ENCODE measurements at regions not wholly inside any gene's neighbourhood (a gene's known extent, or its start where the extent isn't known, plus 50 kb on each side); places are given as distances from the start of the nearest gene placed in this dataset.
"Not testable (repeated sequence)": the region's sequence is repeated elsewhere in the genome, so short reads cannot be mapped to it uniquely, and the experiment has no call there.

- no peak for DNase-seq
These were observed 221.8 kb downstream of the ANAPC1 start for GRCh38 chr2:111662039-111662770.

DNA sequence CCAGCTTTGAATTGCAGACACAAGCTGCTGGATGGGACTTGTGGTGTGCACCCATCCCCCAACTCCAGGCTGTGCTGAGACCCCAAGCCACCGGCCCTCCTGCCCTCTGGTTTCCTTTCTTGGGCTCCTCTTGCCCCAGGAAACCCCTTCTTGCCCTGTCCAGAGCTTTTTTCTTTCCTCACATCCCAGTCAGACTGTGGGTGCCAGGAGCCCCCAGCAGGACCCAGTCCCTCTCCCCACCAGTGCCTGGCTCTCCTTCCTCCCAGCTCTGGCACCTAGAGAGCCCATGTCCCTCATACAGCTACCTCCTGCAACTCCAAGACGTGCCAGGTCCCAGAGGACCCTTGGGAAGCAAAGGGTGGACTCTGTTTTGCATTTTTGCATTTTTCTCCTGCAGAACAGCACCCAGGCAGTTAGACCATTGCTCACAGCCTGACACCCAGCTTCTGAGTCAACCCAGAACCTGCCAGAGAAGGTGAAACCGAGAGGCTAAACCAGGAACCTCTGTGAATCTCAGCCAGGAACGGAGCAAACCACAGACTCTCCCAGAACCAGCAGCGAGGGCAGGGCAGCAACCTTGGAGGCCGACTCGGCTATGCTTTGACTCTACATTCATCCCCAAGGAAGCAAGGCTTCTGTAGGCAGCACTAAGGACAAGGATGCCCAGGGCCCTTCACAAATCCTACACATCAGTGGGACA lies 221.1 kb downstream of the ANAPC1 start:
- no peak for DNase-seq

DNA sequence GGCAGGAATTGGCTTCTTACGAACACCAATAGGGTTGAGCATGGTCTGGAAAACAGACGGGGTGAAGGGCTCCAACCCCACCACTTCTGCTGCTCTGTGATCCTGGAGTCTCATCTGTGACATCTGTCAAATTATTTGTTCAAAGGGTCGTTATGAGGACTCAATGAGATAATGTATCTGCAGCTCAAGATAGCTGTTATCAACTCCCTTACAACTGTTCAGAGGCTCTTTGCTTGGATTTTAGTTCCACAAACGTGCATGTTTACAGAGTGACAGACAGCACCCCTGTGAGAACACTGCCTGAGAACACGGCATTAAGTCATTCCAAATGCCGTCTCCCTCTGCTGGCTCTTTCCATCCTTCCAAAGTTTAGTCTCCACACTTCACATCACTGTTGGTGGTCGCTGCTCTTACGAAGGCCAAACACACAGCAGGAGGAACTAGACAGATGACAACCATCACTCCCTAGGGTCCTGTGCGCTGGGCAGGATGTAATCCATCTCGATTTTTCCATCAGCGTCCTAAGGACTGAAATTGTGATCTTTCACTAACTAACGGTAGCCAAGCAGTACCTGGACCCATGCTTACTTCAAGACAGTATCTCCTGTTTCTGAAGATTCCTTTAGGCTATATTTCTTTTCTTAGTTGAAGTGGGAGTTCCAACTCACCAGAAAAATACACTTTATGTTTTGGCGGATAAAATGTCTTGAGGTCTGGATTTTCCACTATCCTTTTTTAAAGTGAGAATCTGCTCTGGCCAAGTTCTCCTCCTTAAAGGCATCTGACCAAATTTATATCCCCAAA lies 220.3 kb downstream of the ANAPC1 start:
- DNase-seq = no peak

- DNase-seq = no peak
These were observed 219.6 kb downstream of the ANAPC1 start for GRCh38 chr2:111664275-111664850.

GRCh38 chr2:111665011-111665410 lies 219.0 kb downstream of the ANAPC1 start:
- no peak for DNase-seq

DNA sequence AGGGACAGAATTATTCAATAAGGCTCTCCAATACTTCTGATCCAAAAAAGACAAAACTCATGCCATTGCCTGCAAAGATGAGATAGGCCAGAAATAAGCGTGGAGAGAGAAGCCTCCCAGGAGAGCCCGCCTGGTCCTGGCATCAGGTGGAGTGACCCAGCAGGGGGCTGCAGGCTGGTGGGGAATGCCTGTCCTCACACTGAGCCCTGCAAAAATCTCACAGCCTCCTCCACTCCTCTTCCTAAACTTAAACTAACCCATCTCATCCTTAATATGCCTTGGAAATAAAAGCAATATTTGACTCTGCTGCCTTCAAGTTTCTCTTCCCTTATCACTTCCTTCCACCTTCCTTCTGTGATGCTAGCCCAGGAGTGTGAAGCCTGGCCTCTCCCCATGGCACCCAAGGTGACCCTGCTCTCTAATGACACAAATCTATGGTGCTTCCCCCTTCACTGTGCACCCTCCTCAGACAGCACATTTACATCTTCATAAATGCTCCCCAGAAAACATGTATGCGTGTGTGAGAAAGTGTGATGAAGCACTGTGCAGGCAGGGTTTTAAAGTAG lies 218.4 kb downstream of the ANAPC1 start:
- no peak for DNase-seq

GRCh38 chr2:111666160-111666559 lies 217.8 kb downstream of the ANAPC1 start:
- no peak for DNase-seq

DNA sequence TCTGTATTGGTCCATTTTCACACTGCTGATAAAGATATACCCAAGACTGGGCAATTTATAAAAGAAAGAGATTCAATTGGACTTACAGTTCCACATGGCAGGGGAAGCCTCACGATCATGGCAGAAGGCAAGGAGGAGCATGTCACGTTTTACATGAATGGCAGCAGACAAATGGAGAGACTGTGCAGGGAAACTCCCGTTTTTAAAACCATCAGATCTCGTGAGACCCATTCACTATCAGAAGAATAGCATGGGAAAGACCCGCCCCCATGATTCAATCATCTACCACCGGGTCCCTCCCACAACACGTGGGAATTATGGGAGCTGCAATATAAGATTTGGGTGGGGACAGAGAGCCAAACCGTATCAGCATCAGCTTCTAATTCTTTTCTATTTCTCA lies 217.0 kb downstream of the ANAPC1 start:
- DNase-seq = no peak

- no peak for DNase-seq
These were observed 216.3 kb downstream of the ANAPC1 start for GRCh38 chr2:111667542-111668273.

DNA sequence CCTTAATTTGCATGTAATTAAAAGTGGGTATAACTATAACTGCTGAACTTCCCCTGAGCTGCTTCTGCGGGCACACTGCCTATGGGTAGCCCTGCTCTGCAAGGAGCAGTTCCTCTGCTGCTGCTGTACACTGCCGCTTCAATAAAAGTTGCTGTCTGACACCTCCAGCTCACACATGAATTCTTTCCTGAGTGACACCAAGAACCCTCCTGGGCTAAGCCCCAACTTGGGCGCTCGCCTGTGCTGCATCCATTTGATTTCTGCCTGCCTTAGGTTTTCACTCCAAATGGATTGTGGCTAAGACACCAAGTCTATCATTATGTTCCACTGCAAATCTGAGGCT lies 215.7 kb downstream of the ANAPC1 start:
- DNase-seq = no peak

- DNase-seq = no peak
These were observed 215.3 kb downstream of the ANAPC1 start for GRCh38 chr2:111668741-111669140.

GRCh38 chr2:111669928-111670695 lies 213.9 kb downstream of the ANAPC1 start:
- DNase-seq = no peak

- no peak for DNase-seq
These were observed 213.2 kb downstream of the ANAPC1 start for GRCh38 chr2:111670776-111671175.

DNA sequence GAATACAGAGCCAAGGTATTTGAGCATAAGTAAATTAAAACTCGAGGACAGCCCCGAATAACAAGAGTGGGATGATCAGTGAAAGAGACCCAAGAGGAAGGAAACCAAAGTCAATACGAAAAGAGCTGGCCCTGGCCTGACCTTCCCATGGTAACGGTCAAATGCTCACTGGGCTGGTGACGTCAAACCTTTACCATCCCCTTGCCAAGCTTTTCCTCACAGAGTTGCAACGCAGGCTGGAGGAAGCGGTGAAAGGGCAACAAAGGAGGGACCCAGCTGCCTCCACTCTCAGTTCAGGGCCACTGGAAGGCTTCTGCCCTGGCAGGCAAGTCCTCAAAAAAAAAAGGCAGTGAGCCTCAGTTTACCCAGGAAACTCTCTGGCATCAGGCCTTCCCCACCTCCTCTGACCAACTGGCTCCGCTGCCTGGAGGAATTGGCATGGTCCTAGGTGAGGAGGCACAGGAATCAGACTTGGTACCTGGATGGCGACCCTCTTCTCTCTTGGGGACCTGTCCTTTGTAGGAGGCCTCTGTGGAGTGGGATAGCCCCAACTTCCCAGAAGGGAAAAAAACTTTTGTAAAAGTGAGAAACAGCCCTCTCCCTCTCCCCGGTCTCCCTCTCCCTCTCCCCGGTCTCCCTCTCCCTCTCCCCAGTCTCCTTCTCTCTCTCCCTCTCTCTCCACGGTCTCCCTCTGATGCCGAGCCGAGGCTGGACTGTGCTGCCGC lies 212.4 kb downstream of the ANAPC1 start:
- DNase-seq = no peak

- DNase-seq = not testable (repeated sequence)
These were observed 211.4 kb downstream of the ANAPC1 start for GRCh38 chr2:111672641-111673040.

GRCh38 chr2:111673526-111673925 lies 210.5 kb downstream of the ANAPC1 start:
- DNase-seq = no peak

DNA sequence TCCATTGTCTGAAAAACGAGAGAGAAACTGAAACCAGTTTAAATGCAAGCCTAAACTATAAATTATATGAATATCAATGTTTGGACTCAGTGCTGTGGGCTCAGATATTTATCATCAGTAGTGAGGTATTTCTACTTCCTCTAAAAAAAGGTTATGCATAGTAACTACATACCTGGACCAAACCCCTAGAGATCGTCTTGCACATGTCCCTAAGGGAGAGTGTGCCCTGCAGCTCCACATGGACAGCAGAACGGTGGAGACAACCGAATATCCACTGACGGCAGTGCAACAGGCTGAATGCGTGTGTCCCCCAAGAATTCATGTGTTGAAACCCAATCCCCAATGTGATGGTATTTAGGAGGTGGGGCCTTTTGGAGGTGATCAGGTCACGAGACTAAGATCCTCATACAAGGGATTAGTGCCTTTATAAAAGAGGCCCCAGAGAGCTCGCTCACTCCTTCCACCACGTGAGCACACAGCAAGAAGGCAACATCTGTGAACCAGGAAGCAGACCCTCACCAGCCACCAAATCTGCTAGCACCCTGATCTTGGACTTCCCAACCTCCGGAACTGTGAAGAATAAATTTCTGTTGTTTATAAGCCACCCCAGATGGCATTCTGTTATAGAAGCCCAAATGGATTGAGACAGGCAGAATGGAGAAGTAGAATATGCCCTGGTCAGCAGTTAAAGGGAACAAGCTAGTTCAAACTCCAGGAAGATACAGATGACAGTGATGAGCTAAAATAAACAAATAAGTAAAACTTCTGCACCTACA lies 208.4 kb downstream of the ANAPC1 start:
- DNase-seq = no peak

DNA sequence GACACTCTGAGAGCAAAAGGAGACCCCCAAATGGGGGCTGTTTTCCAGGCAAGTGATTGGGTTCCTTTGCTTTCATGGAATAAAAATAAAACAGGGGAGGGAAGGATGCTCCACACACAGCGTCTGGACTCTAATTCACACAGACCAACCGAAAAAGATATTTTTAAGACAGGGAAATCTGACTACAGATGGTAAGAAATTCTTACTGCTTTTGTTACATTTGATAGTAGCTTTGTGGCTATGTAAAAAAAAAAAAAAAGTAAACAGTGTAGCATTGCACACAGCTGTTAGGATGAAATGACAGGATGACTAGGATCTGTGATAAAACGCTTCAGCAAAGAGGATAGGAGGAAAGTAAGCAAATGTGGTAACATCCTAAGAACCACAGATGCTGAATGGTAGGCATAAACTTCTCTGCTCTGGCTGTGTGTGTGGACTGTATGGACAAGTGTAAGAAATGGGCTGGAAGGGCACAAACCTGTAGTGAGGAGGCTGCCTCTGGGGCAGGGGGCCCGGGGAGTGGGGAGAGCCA lies 207.6 kb downstream of the ANAPC1 start:
- no peak for DNase-seq
